Bronchial epithelial cell (primary cell): ENCODE measurements at regions not wholly inside any gene's neighbourhood (a gene's known extent, or its start where the extent isn't known, plus 50 kb on each side); places are given as distances from the start of the nearest gene placed in this dataset.

Experiments used
- DNase-seq: peaks from one replicate; pipeline ENCODE4 v3.0.0-alpha.2; 2010; ENCODE audit warnings: low read depth
- FAIRE-seq: peaks from 2 replicates; lab custom pipeline; 2011; peaks lifted over from hg19 to GRCh38; lab: Jason Lieb, UNC
- H3K27me3 ChIP-seq: 2 replicates; pipeline ENCODE4 v1.5.1; 2011; ENCODE audit warnings: low read length; ENCODE audit not compliant: control insufficient read depth, insufficient read depth
- H3K36me3 ChIP-seq: 2 replicates; pipeline ENCODE4 v1.5.1; 2011; ENCODE audit warnings: low read length; ENCODE audit not compliant: control insufficient read depth, insufficient read depth
- H3K4me3 ChIP-seq: 2 replicates; pipeline ENCODE4 v1.5.1; 2011; ENCODE audit warnings: mild to moderate bottlenecking, low read depth, low read length, control low read depth
- TF ChIP-seq, protein P1 (sequence below): IDR thresholded peaks from 2 replicates; pipeline ENCODE4 v1.5.1; 2011; ENCODE audit warnings: mild to moderate bottlenecking, moderate library complexity, low read length, control low read depth, inconsistent platforms; ENCODE audit not compliant: insufficient read depth, severe bottlenecking

GRCh38 chr3:72277710-72278109, 492.8 kb upstream of the PROK2 start:
- Histone ChIP-seq H3K4me3 (no peak overlapping the region), H3K27me3 (peaks cover 4% of the 10 kb centered on the region), H3K36me3 (no peaks in the 10 kb centered on the region)
- TF ChIP-seq, protein P1, sequence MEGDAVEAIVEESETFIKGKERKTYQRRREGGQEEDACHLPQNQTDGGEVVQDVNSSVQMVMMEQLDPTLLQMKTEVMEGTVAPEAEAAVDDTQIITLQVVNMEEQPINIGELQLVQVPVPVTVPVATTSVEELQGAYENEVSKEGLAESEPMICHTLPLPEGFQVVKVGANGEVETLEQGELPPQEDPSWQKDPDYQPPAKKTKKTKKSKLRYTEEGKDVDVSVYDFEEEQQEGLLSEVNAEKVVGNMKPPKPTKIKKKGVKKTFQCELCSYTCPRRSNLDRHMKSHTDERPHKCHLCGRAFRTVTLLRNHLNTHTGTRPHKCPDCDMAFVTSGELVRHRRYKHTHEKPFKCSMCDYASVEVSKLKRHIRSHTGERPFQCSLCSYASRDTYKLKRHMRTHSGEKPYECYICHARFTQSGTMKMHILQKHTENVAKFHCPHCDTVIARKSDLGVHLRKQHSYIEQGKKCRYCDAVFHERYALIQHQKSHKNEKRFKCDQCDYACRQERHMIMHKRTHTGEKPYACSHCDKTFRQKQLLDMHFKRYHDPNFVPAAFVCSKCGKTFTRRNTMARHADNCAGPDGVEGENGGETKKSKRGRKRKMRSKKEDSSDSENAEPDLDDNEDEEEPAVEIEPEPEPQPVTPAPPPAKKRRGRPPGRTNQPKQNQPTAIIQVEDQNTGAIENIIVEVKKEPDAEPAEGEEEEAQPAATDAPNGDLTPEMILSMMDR, result no peak
- DNase-seq, result no peak
- FAIRE-seq, result no peak

- no peak overlapping the region for H3K4me3 ChIP-seq
- H3K36me3 ChIP-seq, result no peaks in the 10 kb centered on the region
- TF ChIP-seq, protein P1, result no peak
- peaks cover 4% of the 10 kb centered on the region for H3K27me3 ChIP-seq
- DNase-seq (no peak), FAIRE-seq (no peak)
Measured at GRCh38 chr3:72276806-72277205, 491.9 kb upstream of the PROK2 start.

GRCh38 chr3:72275331-72275751, 490.4 kb upstream of the PROK2 start:
- H3K27me3 ChIP-seq, result peaks cover 4% of the 10 kb centered on the region
- no peak for FAIRE-seq
- no peak for DNase-seq
- H3K36me3 ChIP-seq, result no peaks in the 10 kb centered on the region
- TF ChIP-seq, protein P1, result no peak
- no peak overlapping the region for H3K4me3 ChIP-seq

DNA sequence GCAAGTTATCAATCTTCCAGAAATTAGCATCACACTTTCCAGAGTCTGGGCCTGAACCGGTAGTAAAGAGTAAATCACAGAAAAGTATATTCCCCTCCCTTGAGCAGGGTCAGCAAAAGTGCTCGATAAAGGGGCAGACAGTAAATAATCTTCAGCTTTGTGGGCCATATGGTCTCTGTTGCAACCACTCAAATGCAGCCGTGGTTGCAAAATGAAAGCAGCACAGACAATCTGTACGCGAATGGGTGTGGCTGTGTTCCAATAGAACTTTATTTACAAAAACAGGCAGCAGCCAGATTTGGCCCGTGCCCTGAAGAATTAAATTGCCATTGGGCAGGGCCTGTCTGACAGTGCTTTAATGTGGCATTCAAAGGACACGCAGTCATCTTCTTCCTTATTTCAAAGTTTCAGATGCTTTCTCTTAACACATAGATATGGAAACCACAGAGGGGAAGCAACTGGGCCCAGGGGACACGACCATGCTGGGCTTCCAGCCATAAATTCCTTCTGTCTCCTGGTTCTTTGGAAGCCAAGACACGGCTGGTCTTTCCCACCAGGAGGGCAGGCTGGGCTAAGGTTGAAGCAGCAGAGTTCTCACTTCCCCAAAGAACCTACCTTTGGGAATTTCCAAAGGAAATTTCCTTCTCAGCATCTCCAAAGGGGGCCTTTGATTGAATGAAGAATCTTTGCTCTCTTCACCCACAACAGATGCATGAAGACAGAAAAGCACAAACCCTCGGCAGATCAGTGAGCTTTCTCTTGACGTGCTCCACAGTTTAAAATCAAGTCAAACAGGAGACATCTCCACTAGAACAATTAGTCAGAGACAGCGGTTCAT, 489.8 kb upstream of the PROK2 start:
- H3K36me3 ChIP-seq, result no peaks in the 10 kb centered on the region
- H3K4me3 ChIP-seq, result no peak overlapping the region
- TF ChIP-seq, protein P1, result no peak
- DNase-seq (no peak), FAIRE-seq (no peak)
- peaks cover under 1% of the 10 kb centered on the region for H3K27me3 ChIP-seq

DNA sequence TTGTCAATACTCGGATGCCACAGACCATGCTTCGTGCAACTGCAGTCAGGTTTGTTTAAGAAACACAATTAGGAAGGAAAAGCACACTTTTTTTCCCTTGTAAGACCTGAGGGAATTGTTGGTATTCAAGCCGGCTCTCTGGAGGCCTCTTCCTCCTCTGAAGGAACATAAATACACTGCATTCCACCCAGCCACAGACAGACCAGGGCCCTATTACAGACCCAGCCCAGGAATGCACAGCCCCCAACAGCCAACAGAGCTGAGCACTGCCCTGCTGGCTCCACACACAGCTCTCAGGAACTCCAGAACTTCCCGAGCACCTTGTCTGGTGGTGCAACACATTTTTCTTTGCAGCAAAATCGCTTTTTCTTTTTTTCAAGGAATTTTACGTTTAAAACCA, 488.7 kb upstream of the PROK2 start:
- TF ChIP-seq, protein P1, result no peak
- Histone ChIP-seq H3K36me3 (no peaks in the 10 kb centered on the region), H3K4me3 (no peak overlapping the region), H3K27me3 (no peaks in the 10 kb centered on the region)
- DNase-seq, result no peak
- FAIRE-seq, result no peak
